Right lobe of liver (tissue), 6 donors: ENCODE measurements at regions not wholly inside any gene's neighbourhood (a gene's known extent, or its start where the extent isn't known, plus 50 kb on each side); places are given as distances from the start of the nearest gene placed in this dataset.

ENCODE experiments used
- ATAC-seq, 4 donors: fragments of 200-7000 bp; cut with Tn5 transposase; one replicate each; pipeline ENCODE4 v1.9.1; 2020; ENCODE audit warnings: mild to moderate bottlenecking in 4 of 4, moderate library complexity in 4 of 4
- DNase-seq, 3 donors: peaks; one replicate each; pipeline ENCODE4 v3.0.0-alpha.2; 2020
- H3K27ac ChIP-seq, 3 donors: fragments of 200-600 bp; one replicate each; pipeline ENCODE4 v1.8.0; 2022
- H3K27me3 ChIP-seq, 2 donors: fragments of 200-600 bp; one replicate each; pipeline ENCODE4 v1.8.0; 2022
- H3K36me3 ChIP-seq, 4 donors: fragments of 200-600 bp; sonication (generic) in 1 of 4; one replicate each; pipeline versions ENCODE4 v1.5.1 to v1.8.0; 2017 to 2022; ENCODE audit warnings: control low read depth in 1 of 4
- H3K4me1 ChIP-seq, 4 donors: fragments of 200-600 bp; sonication (generic) in 1 of 4; one replicate each; pipeline versions ENCODE4 v1.5.1 to v1.8.0; 2017 to 2022; ENCODE audit warnings: control low read depth in 1 of 4
- H3K4me3 ChIP-seq, 3 donors: fragments of 200-600 bp; one replicate each; pipeline ENCODE4 v1.8.0; 2022
- H3K9me3 ChIP-seq, 4 donors: fragments of 200-600 bp; sonication (generic) in 1 of 4; one replicate each; pipeline versions ENCODE4 v1.5.1 to v1.8.0; 2017 to 2022; ENCODE audit warnings: control low read depth in 1 of 4
- POLR2A ChIP-seq: fragments of 450-650 bp; IDR thresholded peaks from one replicate; pipeline ENCODE4 v1.6.1; 2017; ENCODE audit warnings: antibody characterized with exemption, mild to moderate bottlenecking
- WGBS: methylation state at CpG from one replicate; pipeline ENCODE4 v1.1.6; 2018; ENCODE audit warnings: low coverage, low lambda C conversion rate; ENCODE audit not compliant: insufficient coverage; ENCODE audit errors: missing lambda C conversion rate; 5-methylcytosine and 5-hydroxymethylcytosine counted together
- intact Hi-C, 2 donors: fragments of 100-400 bp; cut with DNase I; formaldehyde crosslinking; loops; one replicate each; pipeline versions ENCODE4 v1.11.2 to v1.14.1; 2022
- TF ChIP-seq, protein P1 (sequence below), 4 donors: fragments of 200-600 bp in 3 of 4; fragments of 450-650 bp in 1 of 4; IDR thresholded peaks; one replicate each; pipeline versions ENCODE4 v1.5.1 to v1.8.0; 2016 to 2022; ENCODE audit warnings: antibody characterized with exemption in 4 of 4, mild to moderate bottlenecking in 2 of 4
- donor health status: DM: no; HTN: yes; CAD: no.
- donor health status: DM: no; HTN: no; CAD: no.
- donor health status: DM: no; HTN: no; CAD: no.
- donor health status: DM: no; HTN: yes; CAD: no.
- donor health status: DM: no; HTN: yes; CAD: no.

DNA sequence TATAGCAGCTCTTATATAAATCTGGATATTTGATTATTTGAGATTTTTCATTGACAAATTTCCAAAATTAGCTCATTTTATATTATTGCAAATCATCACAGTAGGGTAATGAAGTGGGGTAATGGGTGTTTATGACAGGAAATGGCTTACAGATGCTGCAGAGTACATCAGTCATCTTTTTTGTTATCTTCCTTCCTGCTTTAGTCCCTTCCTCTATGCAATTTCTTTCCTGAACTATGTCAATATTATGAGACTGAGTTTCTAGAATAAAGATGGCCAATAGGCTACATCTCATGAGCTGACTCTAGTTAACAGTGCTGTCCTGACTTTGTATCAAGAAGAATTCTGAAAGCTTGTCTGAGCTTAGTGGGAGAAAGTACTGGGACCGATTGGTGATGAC is 244.5 kb downstream of the XPNPEP1 start:
- H3K36me3 ChIP-seq: no peaks in the 10 kb centered on the region
- 36% methylated on average over 1 of the region's 1 CpG for WGBS
- intact Hi-C loops: no loop called here
- no peak for ATAC-seq
- no peak for DNase-seq
- no peak overlapping the region for H3K27ac ChIP-seq
- TF ChIP-seq, protein P1, sequence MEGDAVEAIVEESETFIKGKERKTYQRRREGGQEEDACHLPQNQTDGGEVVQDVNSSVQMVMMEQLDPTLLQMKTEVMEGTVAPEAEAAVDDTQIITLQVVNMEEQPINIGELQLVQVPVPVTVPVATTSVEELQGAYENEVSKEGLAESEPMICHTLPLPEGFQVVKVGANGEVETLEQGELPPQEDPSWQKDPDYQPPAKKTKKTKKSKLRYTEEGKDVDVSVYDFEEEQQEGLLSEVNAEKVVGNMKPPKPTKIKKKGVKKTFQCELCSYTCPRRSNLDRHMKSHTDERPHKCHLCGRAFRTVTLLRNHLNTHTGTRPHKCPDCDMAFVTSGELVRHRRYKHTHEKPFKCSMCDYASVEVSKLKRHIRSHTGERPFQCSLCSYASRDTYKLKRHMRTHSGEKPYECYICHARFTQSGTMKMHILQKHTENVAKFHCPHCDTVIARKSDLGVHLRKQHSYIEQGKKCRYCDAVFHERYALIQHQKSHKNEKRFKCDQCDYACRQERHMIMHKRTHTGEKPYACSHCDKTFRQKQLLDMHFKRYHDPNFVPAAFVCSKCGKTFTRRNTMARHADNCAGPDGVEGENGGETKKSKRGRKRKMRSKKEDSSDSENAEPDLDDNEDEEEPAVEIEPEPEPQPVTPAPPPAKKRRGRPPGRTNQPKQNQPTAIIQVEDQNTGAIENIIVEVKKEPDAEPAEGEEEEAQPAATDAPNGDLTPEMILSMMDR (IDR thresholded peaks at IDR 0.05): no peak
- no peak for TF ChIP-seq POLR2A
- no peaks in the 10 kb centered on the region for H3K27me3 ChIP-seq
- H3K9me3 ChIP-seq: no peaks in the 10 kb centered on the region
- H3K4me1 ChIP-seq: no peaks in the 10 kb centered on the region
- H3K4me3 ChIP-seq: no peak overlapping the region

DNA sequence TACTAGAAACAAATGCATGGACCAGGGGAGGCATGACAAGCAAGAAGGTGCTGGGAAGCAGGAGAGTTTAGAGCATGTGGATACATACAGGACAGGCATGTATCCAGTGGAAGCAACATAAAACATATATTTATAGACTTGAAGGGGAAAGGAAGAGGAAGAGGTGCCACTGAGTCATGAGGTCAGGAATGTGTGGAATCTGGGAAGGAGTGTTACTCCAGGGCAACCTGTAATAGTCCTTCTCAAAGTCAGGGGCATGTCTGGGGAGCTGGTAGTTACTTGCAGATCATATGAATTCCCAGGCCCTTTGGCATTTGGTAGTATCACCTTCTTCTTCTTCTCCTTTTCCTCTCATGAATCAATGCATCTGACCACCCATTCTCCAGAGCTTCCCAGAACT is 246.6 kb downstream of the XPNPEP1 start:
- Histone ChIP-seq H3K9me3 (no peaks in the 10 kb centered on the region), H3K4me1 (no peaks in the 10 kb centered on the region), H3K4me3 (no peak overlapping the region), H3K27me3 (no peaks in the 10 kb centered on the region), H3K27ac (no peak overlapping the region), H3K36me3 (no peaks in the 10 kb centered on the region)
- intact Hi-C loops: no loop called here
- ATAC-seq (no peak), DNase-seq (no peak)
- TF ChIP-seq POLR2A: no peak
- TF ChIP-seq, protein P1 (IDR thresholded peaks at IDR 0.05): no peak

DNA sequence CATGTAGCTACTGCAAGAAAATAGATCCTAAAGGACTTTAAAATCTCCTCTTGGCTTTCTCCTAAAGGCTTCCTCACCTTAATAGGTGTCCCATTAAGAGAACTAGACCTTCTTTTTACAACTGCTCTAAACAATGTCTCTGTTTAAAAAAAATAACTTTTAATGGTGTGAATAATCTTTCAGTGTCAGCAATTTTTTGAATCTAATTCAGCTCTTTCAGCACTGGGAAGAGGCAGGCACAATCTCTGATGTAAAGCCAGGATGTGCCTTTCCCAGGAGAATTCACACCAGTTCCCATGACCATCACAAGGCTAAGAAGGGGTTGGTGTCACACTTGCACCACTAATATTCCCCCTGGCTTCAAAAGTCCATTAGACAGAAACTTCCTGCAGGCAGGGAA is 254.6 kb downstream of the XPNPEP1 start:
- no peak for ATAC-seq
- H3K4me1 ChIP-seq: no peaks in the 10 kb centered on the region
- no peak for DNase-seq
- peaks cover 0 to 4% of the 10 kb centered on the region in 2 donors for H3K27me3 ChIP-seq
- H3K27ac ChIP-seq: no peak overlapping the region
- H3K9me3 ChIP-seq: no peaks in the 10 kb centered on the region
- intact Hi-C loops: no loop called here
- no peaks in the 10 kb centered on the region for H3K36me3 ChIP-seq
- no peak overlapping the region for H3K4me3 ChIP-seq
- TF ChIP-seq, protein P1 (IDR thresholded peaks at IDR 0.05): no peak
- no peak for TF ChIP-seq POLR2A

DNA sequence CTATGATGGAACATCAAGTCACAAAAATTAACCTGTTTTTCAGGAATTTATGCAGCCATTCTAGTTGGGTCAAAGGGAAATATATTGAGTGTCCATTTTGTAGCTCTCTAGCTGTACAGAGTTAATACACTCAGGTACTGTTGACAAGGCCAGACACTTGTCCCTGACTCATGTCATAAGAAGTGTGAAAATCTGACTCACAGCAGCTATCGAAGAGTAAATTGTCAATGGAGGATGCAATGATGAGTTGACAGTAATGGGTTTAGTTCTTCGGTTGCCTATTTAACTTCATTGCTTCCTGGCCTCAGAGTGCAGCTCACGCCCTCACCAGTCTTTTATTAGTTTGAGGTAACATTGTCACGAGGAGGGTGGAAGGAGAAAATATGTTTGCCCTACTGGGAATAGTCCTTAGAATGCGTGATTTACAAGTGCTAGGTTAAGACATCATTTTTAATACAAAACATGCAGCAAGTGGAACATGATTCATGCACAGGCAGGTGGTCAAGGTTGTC is 255.1 kb downstream of the XPNPEP1 start:
- DNase-seq: no peak
- TF ChIP-seq POLR2A: no peak
- TF ChIP-seq, protein P1 (IDR thresholded peaks at IDR 0.05): no peak
- no peaks in the 10 kb centered on the region for H3K36me3 ChIP-seq
- no peak overlapping the region for H3K27ac ChIP-seq
- ATAC-seq: no peak
- intact Hi-C loops: no loop called here
- no peaks in the 10 kb centered on the region for H3K9me3 ChIP-seq
- H3K27me3 ChIP-seq: peaks cover 0 to 4% of the 10 kb centered on the region in 2 donors
- no peak overlapping the region for H3K4me3 ChIP-seq
- 51% methylated on average over 5 of the region's 5 CpGs for WGBS
- H3K4me1 ChIP-seq: no peaks in the 10 kb centered on the region

DNA sequence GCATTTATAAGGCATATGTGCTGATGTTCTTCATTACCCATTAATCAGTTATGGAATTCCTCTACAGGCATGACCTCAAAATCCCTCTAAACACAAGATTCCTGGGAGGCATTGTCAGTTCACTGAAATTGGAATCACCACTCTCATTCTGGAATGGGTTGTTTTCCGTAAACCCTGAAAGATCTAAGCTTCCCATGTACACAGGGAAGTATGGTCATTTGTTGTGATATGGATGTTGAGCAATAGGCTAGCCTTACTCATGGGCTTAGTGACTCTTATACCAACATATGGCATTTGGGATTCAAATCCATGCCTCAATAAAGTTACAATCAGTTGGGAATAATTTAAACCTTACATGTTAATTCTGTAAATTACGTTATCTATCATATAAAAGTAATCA is 258.0 kb downstream of the XPNPEP1 start:
- peaks cover 0 to 4% of the 10 kb centered on the region in 2 donors for H3K27me3 ChIP-seq
- no peaks in the 10 kb centered on the region for H3K4me1 ChIP-seq
- no peak overlapping the region for H3K4me3 ChIP-seq
- DNase-seq (no peak), ATAC-seq (no peak)
- H3K27ac ChIP-seq: no peak overlapping the region
- no peak for TF ChIP-seq POLR2A
- TF ChIP-seq, protein P1 (IDR thresholded peaks at IDR 0.05): no peak
- intact Hi-C loops: no loop called here
- no peaks in the 10 kb centered on the region for H3K36me3 ChIP-seq
- 64% methylated on average over 2 of the region's 2 CpGs for WGBS
- no peaks in the 10 kb centered on the region for H3K9me3 ChIP-seq
